ENCODE measurements at regions not wholly inside any gene's neighbourhood (a gene's known extent, or its start where the extent isn't known, plus 50 kb on each side); places are given as distances from the start of the nearest gene placed in this dataset.

GRCh38 chr10:32155075-32155516 is 98.9 kb upstream of the KIF5B start:
- no peak for TF ChIP-seq POLR2AphosphoS5 (IDR thresholded peaks at IDR 0.05)
- no peak for TF ChIP-seq CTCF (IDR thresholded peaks at IDR 0.05)
- TF ChIP-seq POLR2A (IDR thresholded peaks at IDR 0.05), result no peak

Measured in prostate gland (tissue), 2 donors.